Mucosa of rectum (tissue), 2 donors: ENCODE measurements at regions not wholly inside any gene's neighbourhood (a gene's known extent, or its start where the extent isn't known, plus 50 kb on each side); places are given as distances from the start of the nearest gene placed in this dataset.

Experiments
- H3K27ac ChIP-seq, 2 donors: one replicate each; pipeline ENCODE4 v1.7.0; 2013; ENCODE audit warnings: inconsistent platforms in 2 of 2, low read depth in 2 of 2, low read length in 2 of 2
- H3K27me3 ChIP-seq, 2 donors: one replicate each; pipeline ENCODE4 v1.7.0; 2013; ENCODE audit warnings: low read length in 2 of 2; ENCODE audit not compliant: control insufficient read depth in 2 of 2, insufficient read depth in 2 of 2
- H3K36me3 ChIP-seq, 2 donors: one replicate each; pipeline ENCODE4 v1.7.0; 2013; ENCODE audit warnings: low read length in 2 of 2; ENCODE audit not compliant: control insufficient read depth in 2 of 2, insufficient read depth in 2 of 2
- H3K4me1 ChIP-seq, 2 donors: one replicate each; pipeline ENCODE4 v1.7.0; 2013; ENCODE audit warnings: low read length in 2 of 2, mild to moderate bottlenecking in 1 of 2; ENCODE audit not compliant: control insufficient read depth in 2 of 2, insufficient read depth in 2 of 2
- H3K4me3 ChIP-seq, 2 donors: one replicate each; pipeline ENCODE4 v1.7.0; 2013; ENCODE audit warnings: low read length in 2 of 2
- H3K9ac ChIP-seq, 2 donors: one replicate each; pipeline ENCODE4 v1.7.0; 2013; ENCODE audit warnings: low read length in 2 of 2, low read depth in 1 of 2, mild to moderate bottlenecking in 1 of 2
- H3K9me3 ChIP-seq, 2 donors: one replicate each; pipeline ENCODE4 v1.7.0; 2013; ENCODE audit warnings: low read length in 2 of 2; ENCODE audit not compliant: control insufficient read depth in 2 of 2
- donor health status: healthy.
- donor health status: Normal muscosa, but diverticular disease.

DNA sequence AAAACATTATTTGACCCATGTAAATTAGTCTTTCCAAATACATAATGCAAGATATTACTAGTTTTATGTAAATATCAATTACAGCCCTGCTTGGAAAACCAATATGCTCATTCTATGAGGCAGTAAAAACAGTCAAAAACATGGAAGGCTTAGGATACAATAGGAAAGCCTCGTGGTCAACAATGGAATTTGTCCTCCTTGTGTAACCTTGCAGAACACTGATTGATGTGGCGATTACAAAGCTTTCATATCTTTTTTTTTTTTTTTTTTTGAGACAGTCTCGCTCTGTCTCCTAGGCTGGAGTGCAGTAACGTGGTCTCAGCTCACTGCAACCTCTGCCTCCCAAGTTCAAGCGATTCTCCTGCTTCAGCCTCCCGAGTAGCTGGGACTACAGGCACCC is 157.3 kb upstream of the BET1 start:
- Histone ChIP-seq H3K27me3 (no peaks in the 10 kb centered on the region), H3K9ac (no peak overlapping the region), H3K4me1 (no peaks in the 10 kb centered on the region), H3K9me3 (no peaks in the 10 kb centered on the region), H3K4me3 (no peak overlapping the region), H3K36me3 (no peaks in the 10 kb centered on the region), H3K27ac (peak overlapping the region in 1 of 2 donors; percentile 38)

DNA sequence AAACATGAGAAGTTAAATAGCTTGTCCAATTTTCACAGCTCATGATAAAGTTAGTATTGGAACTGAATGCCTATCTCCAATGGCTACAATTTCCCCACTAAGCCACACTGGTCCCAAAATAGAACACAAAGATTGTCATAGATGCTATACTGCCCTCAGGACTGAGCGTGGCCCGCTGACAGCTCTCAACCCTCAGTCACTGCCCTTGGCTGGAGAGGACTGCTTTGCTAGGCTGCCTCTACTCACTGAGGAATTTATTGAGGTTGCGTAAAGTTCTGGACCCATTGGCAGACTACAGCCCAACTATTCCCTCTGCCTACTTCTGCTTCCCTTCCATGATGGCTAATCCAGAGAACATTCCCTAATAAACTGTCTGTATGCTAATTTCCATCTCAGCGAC is 165.5 kb upstream of the BET1 start:
- H3K27ac ChIP-seq: no peak overlapping the region
- H3K9me3 ChIP-seq: no peaks in the 10 kb centered on the region
- H3K27me3 ChIP-seq: no peaks in the 10 kb centered on the region
- no peak overlapping the region for H3K4me3 ChIP-seq
- H3K4me1 ChIP-seq: no peaks in the 10 kb centered on the region
- no peak overlapping the region for H3K9ac ChIP-seq
- H3K36me3 ChIP-seq: no peaks in the 10 kb centered on the region

DNA sequence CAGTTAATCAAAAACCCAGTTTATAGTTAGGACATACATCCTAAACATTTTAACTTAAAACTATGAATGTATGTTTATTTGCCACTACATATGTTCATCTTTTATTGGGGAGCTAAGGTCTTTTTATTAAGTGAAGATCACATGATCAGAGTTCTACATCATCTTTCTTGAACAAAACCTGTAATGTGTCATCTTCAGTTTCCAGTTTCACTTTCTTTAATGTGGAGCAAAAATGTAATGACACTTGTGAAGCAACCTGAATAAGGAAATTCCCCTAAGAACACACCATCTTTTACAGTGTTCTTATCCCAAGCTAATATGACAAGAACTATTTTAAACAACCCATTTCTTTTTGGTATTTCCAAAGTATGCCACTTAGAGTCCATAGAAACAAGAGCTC is 166.7 kb upstream of the BET1 start:
- no peak overlapping the region for H3K27ac ChIP-seq
- no peaks in the 10 kb centered on the region for H3K36me3 ChIP-seq
- H3K27me3 ChIP-seq: no peaks in the 10 kb centered on the region
- H3K4me3 ChIP-seq: no peak overlapping the region
- H3K9ac ChIP-seq: no peak overlapping the region
- no peaks in the 10 kb centered on the region for H3K4me1 ChIP-seq
- no peaks in the 10 kb centered on the region for H3K9me3 ChIP-seq

DNA sequence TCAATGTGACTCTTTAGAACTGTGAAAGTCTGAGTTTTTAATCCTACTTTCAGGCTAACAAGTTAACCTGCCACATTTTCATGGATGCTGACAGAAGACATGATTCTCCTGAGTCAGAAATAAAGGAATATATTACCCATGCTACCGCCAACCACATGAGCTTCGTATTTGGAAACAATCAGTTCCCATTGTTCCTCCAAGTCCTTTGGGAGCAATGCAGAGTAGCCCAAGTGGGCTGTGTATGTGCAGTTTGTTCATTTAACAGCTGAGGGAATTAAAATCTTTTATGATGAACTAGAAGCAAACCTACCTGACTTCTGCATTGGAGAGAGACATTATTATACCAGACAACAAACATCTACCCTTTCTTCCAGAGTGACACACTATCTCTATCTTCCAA is 169.3 kb upstream of the BET1 start:
- H3K27me3 ChIP-seq: no peaks in the 10 kb centered on the region
- no peak overlapping the region for H3K27ac ChIP-seq
- no peaks in the 10 kb centered on the region for H3K4me1 ChIP-seq
- H3K9me3 ChIP-seq: no peaks in the 10 kb centered on the region
- no peaks in the 10 kb centered on the region for H3K36me3 ChIP-seq
- H3K4me3 ChIP-seq: no peak overlapping the region
- no peak overlapping the region for H3K9ac ChIP-seq

DNA sequence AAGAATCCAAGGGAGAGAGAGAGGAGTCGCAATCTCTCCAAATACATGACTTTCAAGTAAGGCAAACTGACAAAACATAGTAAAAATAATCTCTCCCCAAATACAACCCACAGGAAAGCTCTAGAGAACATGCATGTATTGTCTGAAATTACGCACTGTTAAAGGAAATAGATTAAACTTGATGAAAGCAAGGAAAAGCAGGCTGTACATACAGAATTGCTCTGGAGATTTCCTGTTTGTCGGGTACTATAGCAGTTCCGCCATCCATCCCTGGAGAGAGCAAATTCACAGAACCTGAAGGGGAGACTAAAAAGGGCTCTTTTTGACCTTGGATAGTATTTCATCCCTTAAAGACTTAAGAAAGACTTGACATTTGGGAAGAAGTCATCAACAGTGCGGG is 170.2 kb upstream of the BET1 start:
- Histone ChIP-seq H3K4me1 (no peaks in the 10 kb centered on the region), H3K27ac (no peak overlapping the region), H3K4me3 (no peak overlapping the region), H3K9ac (no peak overlapping the region), H3K27me3 (no peaks in the 10 kb centered on the region), H3K36me3 (no peaks in the 10 kb centered on the region), H3K9me3 (no peaks in the 10 kb centered on the region)

DNA sequence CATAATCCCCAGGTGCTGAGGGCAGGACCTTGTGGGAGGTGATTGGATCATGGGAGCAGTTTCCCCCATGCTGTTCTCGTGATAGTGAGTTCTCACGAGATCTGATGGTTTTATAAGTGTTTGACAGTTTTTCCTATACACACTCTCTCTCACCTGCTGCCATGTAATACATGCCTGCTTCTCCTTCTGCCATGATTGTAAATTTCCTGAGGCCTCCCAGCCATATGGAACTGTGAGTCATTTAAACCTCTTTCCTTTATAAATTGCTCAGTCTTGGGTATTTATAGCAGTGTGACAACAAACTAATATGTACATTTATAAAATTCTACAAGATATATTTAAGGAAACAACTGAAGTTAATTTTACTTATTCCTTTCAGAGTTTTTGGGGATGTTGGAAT is 170.8 kb upstream of the BET1 start:
- Histone ChIP-seq H3K4me3 (no peak overlapping the region), H3K27ac (no peak overlapping the region), H3K9ac (no peak overlapping the region), H3K4me1 (no peaks in the 10 kb centered on the region), H3K36me3 (no peaks in the 10 kb centered on the region), H3K27me3 (no peaks in the 10 kb centered on the region), H3K9me3 (no peaks in the 10 kb centered on the region)

DNA sequence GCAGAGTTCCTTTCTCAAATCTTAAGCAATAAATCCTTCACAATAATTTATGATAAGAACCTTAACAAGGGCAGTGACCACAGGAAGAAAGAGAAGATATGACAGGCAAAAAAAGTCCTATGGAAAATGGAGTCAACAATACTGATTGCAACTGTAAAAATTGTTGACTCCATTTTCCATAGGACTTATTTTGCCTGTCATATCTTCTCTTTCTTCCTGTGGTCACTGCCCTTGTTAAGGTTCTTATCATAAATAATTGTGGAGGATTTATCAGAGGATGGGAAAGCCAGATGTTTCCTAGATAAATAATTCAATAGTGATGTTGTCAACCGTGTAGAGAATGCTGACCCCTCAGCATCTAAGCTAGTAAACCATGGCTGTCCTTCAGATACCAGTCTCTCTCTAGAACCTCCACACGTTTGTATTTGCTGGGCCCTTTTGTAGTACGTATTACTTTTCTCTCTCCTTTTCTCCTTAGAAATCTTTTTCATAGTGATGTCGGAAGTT is 172.6 kb upstream of the BET1 start:
- Histone ChIP-seq H3K9ac (no peak overlapping the region), H3K27me3 (no peaks in the 10 kb centered on the region), H3K36me3 (no peaks in the 10 kb centered on the region), H3K9me3 (no peaks in the 10 kb centered on the region), H3K4me1 (no peaks in the 10 kb centered on the region), H3K4me3 (no peak overlapping the region), H3K27ac (no peak overlapping the region)

DNA sequence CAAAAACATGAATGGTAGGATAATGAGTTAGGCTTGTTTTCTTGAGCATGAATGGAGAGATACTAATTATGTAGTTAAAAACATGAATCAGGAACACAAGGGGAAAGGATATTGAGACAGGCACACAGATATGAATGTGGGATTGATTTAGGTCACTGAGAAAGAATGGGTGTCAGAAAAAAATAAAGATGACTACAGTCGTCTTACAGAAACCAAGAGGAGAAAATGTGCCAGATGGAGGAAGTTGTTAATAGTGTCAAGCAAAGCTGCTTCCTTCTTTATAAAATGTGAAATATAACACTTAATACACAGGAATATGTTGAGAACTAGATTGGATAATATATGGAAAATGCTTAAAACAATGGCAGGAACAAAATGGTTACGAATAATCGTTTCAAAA is 173.3 kb upstream of the BET1 start:
- H3K9me3 ChIP-seq: no peaks in the 10 kb centered on the region
- no peak overlapping the region for H3K4me3 ChIP-seq
- H3K27me3 ChIP-seq: no peaks in the 10 kb centered on the region
- H3K9ac ChIP-seq: no peak overlapping the region
- no peak overlapping the region for H3K27ac ChIP-seq
- H3K4me1 ChIP-seq: no peaks in the 10 kb centered on the region
- H3K36me3 ChIP-seq: no peaks in the 10 kb centered on the region

DNA sequence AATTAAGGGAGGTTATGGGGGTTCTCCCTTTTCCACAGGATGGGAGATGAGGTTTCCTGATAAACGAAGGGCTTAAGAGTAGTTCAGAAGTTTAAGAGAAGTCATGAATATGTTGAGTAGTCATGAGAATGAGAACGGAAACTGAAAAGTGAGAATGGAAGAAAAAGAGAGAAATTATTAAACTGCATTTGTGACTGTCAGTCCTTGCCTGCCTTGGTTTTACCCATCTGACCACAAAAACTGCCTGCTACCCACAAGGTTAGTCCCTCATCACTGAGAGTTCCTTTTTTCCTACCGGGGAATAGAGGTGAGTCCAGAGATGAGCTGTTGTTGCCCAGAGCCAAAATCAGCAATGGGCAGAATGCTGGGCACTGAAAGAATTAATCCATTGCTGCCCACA is 174.1 kb upstream of the BET1 start:
- Histone ChIP-seq H3K4me3 (no peak overlapping the region), H3K4me1 (peaks cover 0 to 2% of the 10 kb centered on the region in 2 donors), H3K36me3 (no peaks in the 10 kb centered on the region), H3K27me3 (no peaks in the 10 kb centered on the region), H3K9ac (no peak overlapping the region), H3K27ac (no peak overlapping the region), H3K9me3 (no peaks in the 10 kb centered on the region)

DNA sequence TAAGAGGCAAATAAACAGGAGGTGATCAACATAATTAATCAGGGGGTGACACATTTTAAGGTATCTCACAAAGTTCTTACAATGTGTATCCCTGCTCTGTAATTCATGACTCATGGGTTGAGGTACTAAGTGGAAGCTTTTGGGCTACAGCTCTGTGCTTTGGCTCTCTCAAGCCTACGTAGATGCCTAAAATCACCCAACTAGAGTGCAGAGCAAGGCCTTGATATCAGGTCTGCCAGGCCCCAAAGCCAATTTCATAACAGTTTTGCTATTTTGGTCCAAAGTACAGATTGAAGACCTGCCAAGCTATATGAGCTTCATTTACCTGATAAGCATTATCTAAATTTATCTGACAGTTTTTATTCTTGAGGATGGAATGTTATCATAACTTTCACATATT is 175.3 kb upstream of the BET1 start:
- H3K27ac ChIP-seq: no peak overlapping the region
- H3K4me1 ChIP-seq: peaks cover 0 to 2% of the 10 kb centered on the region in 2 donors
- no peaks in the 10 kb centered on the region for H3K36me3 ChIP-seq
- no peaks in the 10 kb centered on the region for H3K27me3 ChIP-seq
- no peak overlapping the region for H3K4me3 ChIP-seq
- no peak overlapping the region for H3K9ac ChIP-seq
- H3K9me3 ChIP-seq: no peaks in the 10 kb centered on the region

DNA sequence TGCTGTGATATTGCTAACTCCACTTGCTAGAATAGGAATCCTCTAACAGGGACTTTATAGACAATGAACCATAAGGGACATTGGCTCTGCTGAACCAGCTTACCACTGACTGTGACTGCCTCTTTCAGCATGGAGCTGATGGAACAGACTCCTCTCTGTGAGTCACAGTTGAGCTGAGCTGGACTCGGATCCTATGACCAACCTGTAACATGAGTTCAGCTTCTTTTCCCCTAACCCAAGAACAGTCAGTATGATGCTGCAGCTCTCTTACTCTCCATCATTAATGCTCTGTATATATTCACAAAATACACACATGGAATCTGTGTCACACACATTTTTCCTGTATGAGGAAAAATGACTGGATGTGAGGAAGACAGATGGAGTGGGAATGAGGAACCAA is 177.9 kb upstream of the BET1 start:
- no peaks in the 10 kb centered on the region for H3K27me3 ChIP-seq
- no peak overlapping the region for H3K4me3 ChIP-seq
- H3K36me3 ChIP-seq: no peaks in the 10 kb centered on the region
- no peak overlapping the region for H3K27ac ChIP-seq
- peaks cover 0 to 2% of the 10 kb centered on the region in 2 donors for H3K4me1 ChIP-seq
- H3K9ac ChIP-seq: no peak overlapping the region
- H3K9me3 ChIP-seq: no peaks in the 10 kb centered on the region
